ENCODE measurements at regions not wholly inside any gene's neighbourhood (a gene's known extent, or its start where the extent isn't known, plus 50 kb on each side); places are given as distances from the start of the nearest gene placed in this dataset.

DNA sequence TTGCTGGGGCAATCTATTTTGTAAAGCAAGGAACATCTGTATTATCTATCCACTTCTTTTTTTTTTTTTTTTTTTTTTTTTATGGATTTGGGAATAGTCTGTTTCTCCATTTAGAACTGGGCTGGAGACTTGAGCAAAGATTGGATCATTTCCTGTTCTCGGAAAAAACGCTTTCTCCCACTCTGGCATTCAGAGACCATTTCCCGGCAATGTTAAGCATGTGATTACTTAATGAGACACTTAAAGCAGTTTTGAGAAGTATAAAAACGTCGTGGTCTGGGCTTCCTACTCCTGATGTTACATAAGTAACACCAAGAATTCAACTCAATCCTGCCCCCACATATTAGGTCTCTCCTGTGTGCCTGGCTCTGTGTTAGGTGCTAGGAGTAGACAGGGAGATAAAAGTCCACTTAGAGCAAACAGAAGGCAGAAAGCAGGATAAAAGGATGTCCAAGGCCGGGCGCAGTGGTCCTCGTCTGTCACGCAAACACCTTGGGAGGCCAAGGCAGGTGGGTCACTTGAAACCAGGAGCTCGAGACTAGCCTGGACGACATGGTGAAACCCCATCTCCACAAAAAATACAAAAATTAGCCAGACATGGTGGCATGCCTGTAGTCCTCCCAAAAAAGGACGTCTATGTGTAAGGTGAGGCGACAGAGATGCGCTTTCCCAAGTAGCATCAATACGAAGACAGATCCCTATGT is 152.1 kb upstream of the GSC start:
- Histone ChIP-seq H4K20me1 (replicated peaks; ENCODE audit: insufficient read depth) (no peaks in the 10 kb centered on the region), H3K36me3 (ENCODE audit: insufficient read depth) (no peaks in the 10 kb centered on the region), H3K27me3 (ENCODE audit: insufficient read depth) (no peaks in the 10 kb centered on the region), H3K4me3 (no peak overlapping the region), H3F3A (replicated peaks; ENCODE audit: low read depth) (no peaks in the 10 kb centered on the region), H3K27ac (ENCODE audit: low read depth) (no peak overlapping the region), H3K79me2 (replicated peaks; ENCODE audit: insufficient read depth) (no peaks in the 10 kb centered on the region), H3K9me2 (ENCODE audit: insufficient read depth) (no peaks in the 10 kb centered on the region), H3K4me1 (ENCODE audit: insufficient read depth) (no peaks in the 10 kb centered on the region), H2AFZ (no peak overlapping the region), H3K4me2 (no peak overlapping the region)
- Mint-ChIP-seq H3K27me3 (ENCODE audit: insufficient read depth, low read depth, poor library complexity) (peaks cover 2% of the 10 kb centered on the region), H3K27ac (no peak overlapping the region), H3K4me3 (no peak overlapping the region), H3K9me3 (no peaks in the 10 kb centered on the region), H3K36me3 (ENCODE audit: low read depth) (no peaks in the 10 kb centered on the region), H3K4me1 (no peaks in the 10 kb centered on the region)
- no peak for DNase-seq (ENCODE audit: low spot score)
- ATAC-seq: no peak
- no peak for TF ChIP-seq EZH2phosphoT487 (IDR thresholded peaks at IDR 0.05; ENCODE audit: unreplicated experiment)
- no peak for TF ChIP-seq ZNF114 (CRISPR knock-in tag; IDR thresholded peaks at IDR 0.05)
- TF ChIP-seq, protein P1, sequence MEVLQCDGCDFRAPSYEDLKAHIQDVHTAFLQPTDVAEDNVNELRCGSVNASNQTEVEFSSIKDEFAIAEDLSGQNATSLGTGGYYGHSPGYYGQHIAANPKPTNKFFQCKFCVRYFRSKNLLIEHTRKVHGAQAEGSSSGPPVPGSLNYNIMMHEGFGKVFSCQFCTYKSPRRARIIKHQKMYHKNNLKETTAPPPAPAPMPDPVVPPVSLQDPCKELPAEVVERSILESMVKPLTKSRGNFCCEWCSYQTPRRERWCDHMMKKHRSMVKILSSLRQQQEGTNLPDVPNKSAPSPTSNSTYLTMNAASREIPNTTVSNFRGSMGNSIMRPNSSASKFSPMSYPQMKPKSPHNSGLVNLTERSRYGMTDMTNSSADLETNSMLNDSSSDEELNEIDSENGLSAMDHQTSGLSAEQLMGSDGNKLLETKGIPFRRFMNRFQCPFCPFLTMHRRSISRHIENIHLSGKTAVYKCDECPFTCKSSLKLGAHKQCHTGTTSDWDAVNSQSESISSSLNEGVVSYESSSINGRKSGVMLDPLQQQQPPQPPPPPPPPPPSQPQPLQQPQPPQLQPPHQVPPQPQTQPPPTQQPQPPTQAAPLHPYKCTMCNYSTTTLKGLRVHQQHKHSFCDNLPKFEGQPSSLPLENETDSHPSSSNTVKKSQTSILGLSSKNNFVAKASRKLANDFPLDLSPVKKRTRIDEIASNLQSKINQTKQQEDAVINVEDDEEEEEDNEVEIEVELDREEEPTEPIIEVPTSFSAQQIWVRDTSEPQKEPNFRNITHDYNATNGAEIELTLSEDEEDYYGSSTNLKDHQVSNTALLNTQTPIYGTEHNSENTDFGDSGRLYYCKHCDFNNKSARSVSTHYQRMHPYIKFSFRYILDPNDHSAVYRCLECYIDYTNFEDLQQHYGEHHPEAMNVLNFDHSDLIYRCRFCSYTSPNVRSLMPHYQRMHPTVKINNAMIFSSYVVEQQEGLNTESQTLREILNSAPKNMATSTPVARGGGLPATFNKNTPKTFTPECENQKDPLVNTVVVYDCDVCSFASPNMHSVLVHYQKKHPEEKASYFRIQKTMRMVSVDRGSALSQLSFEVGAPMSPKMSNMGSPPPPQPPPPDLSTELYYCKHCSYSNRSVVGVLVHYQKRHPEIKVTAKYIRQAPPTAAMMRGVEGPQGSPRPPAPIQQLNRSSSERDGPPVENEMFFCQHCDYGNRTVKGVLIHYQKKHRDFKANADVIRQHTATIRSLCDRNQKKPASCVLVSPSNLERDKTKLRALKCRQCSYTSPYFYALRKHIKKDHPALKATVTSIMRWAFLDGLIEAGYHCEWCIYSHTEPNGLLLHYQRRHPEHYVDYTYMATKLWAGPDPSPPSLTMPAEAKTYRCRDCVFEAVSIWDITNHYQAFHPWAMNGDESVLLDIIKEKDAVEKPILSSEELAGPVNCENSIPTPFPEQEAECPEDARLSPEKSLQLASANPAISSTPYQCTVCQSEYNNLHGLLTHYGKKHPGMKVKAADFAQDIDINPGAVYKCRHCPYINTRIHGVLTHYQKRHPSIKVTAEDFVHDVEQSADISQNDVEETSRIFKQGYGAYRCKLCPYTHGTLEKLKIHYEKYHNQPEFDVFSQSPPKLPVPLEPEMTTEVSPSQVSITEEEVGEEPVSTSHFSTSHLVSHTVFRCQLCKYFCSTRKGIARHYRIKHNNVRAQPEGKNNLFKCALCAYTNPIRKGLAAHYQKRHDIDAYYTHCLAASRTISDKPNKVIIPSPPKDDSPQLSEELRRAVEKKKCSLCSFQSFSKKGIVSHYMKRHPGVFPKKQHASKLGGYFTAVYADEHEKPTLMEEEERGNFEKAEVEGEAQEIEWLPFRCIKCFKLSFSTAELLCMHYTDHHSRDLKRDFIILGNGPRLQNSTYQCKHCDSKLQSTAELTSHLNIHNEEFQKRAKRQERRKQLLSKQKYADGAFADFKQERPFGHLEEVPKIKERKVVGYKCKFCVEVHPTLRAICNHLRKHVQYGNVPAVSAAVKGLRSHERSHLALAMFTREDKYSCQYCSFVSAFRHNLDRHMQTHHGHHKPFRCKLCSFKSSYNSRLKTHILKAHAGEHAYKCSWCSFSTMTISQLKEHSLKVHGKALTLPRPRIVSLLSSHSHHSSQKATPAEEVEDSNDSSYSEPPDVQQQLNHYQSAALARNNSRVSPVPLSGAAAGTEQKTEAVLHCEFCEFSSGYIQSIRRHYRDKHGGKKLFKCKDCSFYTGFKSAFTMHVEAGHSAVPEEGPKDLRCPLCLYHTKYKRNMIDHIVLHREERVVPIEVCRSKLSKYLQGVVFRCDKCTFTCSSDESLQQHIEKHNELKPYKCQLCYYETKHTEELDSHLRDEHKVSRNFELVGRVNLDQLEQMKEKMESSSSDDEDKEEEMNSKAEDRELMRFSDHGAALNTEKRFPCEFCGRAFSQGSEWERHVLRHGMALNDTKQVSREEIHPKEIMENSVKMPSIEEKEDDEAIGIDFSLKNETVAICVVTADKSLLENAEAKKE (CRISPR knock-in tag; IDR thresholded peaks at IDR 0.05): no peak
- TF ChIP-seq EZH2 (IDR thresholded peaks at IDR 0.05; ENCODE audit: low read depth, unreplicated experiment): no peak
- TF ChIP-seq, protein P2, sequence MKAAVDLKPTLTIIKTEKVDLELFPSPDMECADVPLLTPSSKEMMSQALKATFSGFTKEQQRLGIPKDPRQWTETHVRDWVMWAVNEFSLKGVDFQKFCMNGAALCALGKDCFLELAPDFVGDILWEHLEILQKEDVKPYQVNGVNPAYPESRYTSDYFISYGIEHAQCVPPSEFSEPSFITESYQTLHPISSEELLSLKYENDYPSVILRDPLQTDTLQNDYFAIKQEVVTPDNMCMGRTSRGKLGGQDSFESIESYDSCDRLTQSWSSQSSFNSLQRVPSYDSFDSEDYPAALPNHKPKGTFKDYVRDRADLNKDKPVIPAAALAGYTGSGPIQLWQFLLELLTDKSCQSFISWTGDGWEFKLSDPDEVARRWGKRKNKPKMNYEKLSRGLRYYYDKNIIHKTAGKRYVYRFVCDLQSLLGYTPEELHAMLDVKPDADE (IDR thresholded peaks at IDR 0.05): no peak
